Endothelial cell (in vitro differentiated cells): ENCODE measurements at regions not wholly inside any gene's neighbourhood (a gene's known extent, or its start where the extent isn't known, plus 50 kb on each side); places are given as distances from the start of the nearest gene placed in this dataset.
A peak's percentile ranks its signal among the peaks of the same experiment; 100 is the strongest.
"Not testable (repeated sequence)": the region's sequence is repeated elsewhere in the genome, so short reads cannot be mapped to it uniquely, and the experiment has no call there.

Source experiments
- DNase-seq: peaks from one replicate; pipeline ENCODE4 v3.0.0; 2021; ENCODE audit warnings: low spot score
- H3K27ac Mint-ChIP-seq: one replicate; pipeline ENCODE4 v1.8.0; 2021; ENCODE audit warnings: mixed read lengths, inconsistent platforms; ENCODE audit not compliant: unreplicated experiment
- H3K27me3 Mint-ChIP-seq: one replicate; pipeline ENCODE4 v1.8.0; 2021; ENCODE audit warnings: mild to moderate bottlenecking, moderate library complexity, mixed read lengths, inconsistent platforms; ENCODE audit not compliant: unreplicated experiment
- H3K36me3 Mint-ChIP-seq: one replicate; pipeline ENCODE4 v1.8.0; 2021; ENCODE audit warnings: mild to moderate bottlenecking, low read depth, mixed read lengths, inconsistent platforms; ENCODE audit not compliant: unreplicated experiment
- H3K4me1 Mint-ChIP-seq: one replicate; pipeline ENCODE4 v1.8.0; 2021; ENCODE audit warnings: mild to moderate bottlenecking, mixed read lengths, inconsistent platforms; ENCODE audit not compliant: unreplicated experiment
- H3K4me3 Mint-ChIP-seq: one replicate; pipeline ENCODE4 v1.8.0; 2021; ENCODE audit warnings: mild to moderate bottlenecking, mixed read lengths, inconsistent platforms; ENCODE audit not compliant: unreplicated experiment
- H3K9me3 Mint-ChIP-seq: one replicate; pipeline ENCODE4 v1.8.0; 2021; ENCODE audit warnings: mixed read lengths, inconsistent platforms; ENCODE audit not compliant: unreplicated experiment
- TF ChIP-seq, protein P1 (sequence below): fragments of 200-600 bp; sonication (generic); IDR thresholded peaks from one replicate; pipeline ENCODE4 v1.5.0; 2021; ENCODE audit warnings: antibody characterized with exemption; ENCODE audit not compliant: unreplicated experiment

- Mint-ChIP-seq H3K36me3 (no peaks in the 10 kb centered on the region), H3K27me3 (peaks cover 4% of the 10 kb centered on the region), H3K9me3 (peaks cover 4% of the 10 kb centered on the region), H3K4me3 (peak overlapping the region; percentile 2), H3K27ac (peak overlapping the region; percentile 0), H3K4me1 (peaks cover 29% of the 10 kb centered on the region)
- TF ChIP-seq, protein P1, sequence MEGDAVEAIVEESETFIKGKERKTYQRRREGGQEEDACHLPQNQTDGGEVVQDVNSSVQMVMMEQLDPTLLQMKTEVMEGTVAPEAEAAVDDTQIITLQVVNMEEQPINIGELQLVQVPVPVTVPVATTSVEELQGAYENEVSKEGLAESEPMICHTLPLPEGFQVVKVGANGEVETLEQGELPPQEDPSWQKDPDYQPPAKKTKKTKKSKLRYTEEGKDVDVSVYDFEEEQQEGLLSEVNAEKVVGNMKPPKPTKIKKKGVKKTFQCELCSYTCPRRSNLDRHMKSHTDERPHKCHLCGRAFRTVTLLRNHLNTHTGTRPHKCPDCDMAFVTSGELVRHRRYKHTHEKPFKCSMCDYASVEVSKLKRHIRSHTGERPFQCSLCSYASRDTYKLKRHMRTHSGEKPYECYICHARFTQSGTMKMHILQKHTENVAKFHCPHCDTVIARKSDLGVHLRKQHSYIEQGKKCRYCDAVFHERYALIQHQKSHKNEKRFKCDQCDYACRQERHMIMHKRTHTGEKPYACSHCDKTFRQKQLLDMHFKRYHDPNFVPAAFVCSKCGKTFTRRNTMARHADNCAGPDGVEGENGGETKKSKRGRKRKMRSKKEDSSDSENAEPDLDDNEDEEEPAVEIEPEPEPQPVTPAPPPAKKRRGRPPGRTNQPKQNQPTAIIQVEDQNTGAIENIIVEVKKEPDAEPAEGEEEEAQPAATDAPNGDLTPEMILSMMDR: no peak
- no peak for DNase-seq
Measured at GRCh38 chr4:86451560-86452330, 91.9 kb upstream of the MAPK10 start.

GRCh38 chr4:86452422-86452891, 92.6 kb upstream of the MAPK10 start:
- no peak for DNase-seq
- no peaks in the 10 kb centered on the region for H3K36me3 Mint-ChIP-seq
- TF ChIP-seq, protein P1: no peak
- H3K4me3 Mint-ChIP-seq: no peak overlapping the region
- H3K27me3 Mint-ChIP-seq: peaks cover 4% of the 10 kb centered on the region
- peaks cover 29% of the 10 kb centered on the region for H3K4me1 Mint-ChIP-seq
- no peak overlapping the region for H3K27ac Mint-ChIP-seq
- H3K9me3 Mint-ChIP-seq: peaks cover 4% of the 10 kb centered on the region

GRCh38 chr4:86452924-86453531, 93.2 kb upstream of the MAPK10 start:
- TF ChIP-seq, protein P1: no peak
- Mint-ChIP-seq H3K4me3 (no peak overlapping the region), H3K27me3 (peaks cover 4% of the 10 kb centered on the region), H3K9me3 (peaks cover 4% of the 10 kb centered on the region), H3K27ac (no peak overlapping the region), H3K4me1 (peaks cover 29% of the 10 kb centered on the region), H3K36me3 (no peaks in the 10 kb centered on the region)
- DNase-seq: no peak

DNA sequence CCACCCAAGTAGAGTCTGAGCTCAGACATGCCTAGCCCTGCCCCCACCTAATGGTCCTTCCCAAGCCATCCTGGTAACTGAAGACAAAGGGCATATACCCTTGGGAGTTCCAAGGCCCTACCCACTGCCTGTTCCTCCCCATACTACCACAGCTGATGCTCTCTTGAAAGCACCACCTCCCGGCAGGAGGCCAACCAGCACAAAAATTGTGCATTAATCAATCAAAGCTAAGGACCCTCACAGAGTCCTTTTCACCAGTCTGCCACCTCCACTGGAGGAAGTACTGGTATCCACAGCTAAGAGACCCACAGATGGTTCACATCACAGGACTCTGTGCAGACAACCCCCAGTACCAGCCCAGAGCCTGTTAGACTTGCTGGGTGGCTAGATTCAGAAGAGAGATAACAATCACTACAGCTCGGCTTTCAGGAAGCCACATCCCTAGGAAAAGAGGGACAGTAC, 93.8 kb upstream of the MAPK10 start:
- H3K4me3 Mint-ChIP-seq, H3K27me3 Mint-ChIP-seq, DNase-seq, H3K36me3 Mint-ChIP-seq, H3K9me3 Mint-ChIP-seq, H3K27ac Mint-ChIP-seq: not testable (repeated sequence)
- peaks cover 29% of the 10 kb centered on the region for H3K4me1 Mint-ChIP-seq

- H3K9me3 Mint-ChIP-seq: no peaks in the 10 kb centered on the region
- H3K36me3 Mint-ChIP-seq: peaks cover 12% of the 10 kb centered on the region
- DNase-seq: no peak
- TF ChIP-seq, protein P1: no peak
- peaks cover 3% of the 10 kb centered on the region for H3K27me3 Mint-ChIP-seq
- H3K27ac Mint-ChIP-seq: no peak overlapping the region
- H3K4me1 Mint-ChIP-seq: no peaks in the 10 kb centered on the region
- H3K4me3 Mint-ChIP-seq: no peak overlapping the region
Measured at GRCh38 chr4:86461849-86462248, 102.0 kb upstream of the MAPK10 start.
